Activated naive CD4-positive, alpha-beta T cell treated with anti-CD3 and anti-CD28 coated beads, Interleukin-2, amount 50 U/mL, for 16 hours (primary cell): ENCODE measurements at regions not wholly inside any gene's neighbourhood (a gene's known extent, or its start where the extent isn't known, plus 50 kb on each side); places are given as distances from the start of the nearest gene placed in this dataset.

Source experiments
- DNase-seq: peaks from one replicate; pipeline ENCODE4 v3.0.0-alpha.2; 2020

GRCh38 chr6:105901583-105901982, 184.6 kb upstream of the PRDM1 start:
- no peak for DNase-seq

DNA sequence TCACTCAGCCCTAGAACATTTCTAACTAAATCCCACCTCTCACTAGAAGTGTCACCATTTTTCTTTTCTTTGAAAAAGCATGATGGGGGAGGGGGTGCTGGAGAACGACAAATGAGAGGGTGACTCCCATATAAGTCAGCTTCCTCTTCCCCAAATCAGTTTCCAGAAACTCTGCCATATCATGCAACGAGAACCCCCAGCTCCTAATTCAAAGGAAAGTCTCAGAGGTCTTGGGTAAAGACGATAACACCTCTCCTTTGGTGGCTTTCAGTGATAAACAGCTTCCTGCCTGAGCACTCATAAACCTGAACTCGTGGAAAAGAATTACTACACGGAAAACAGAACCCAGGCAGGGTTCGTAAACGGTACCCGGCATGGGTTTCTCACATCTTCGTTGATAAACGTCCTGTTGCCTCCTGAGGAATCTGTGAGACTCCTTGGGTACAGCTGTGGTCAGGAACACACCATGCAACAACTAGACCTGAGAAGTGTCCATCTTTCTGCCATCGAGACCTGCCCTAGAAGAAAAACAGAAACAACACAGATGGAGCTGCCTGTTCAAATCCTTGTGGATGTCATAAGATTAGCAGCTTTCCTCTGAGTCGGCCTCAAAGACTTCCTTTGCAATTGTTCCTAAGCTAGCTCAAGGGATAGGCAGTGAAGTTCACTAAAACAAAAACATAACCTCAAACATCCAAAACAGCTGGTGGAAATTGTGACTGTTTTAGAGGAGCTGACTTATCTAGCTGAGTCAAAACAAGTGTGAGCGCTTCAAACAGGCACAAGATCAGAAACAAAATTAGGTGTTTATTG, 185.8 kb upstream of the PRDM1 start:
- DNase-seq: no peak

- DNase-seq: no peak
Measured at GRCh38 chr6:105898286-105898685, 187.8 kb upstream of the PRDM1 start.

GRCh38 chr6:105897131-105897530, 189.0 kb upstream of the PRDM1 start:
- no peak for DNase-seq

DNA sequence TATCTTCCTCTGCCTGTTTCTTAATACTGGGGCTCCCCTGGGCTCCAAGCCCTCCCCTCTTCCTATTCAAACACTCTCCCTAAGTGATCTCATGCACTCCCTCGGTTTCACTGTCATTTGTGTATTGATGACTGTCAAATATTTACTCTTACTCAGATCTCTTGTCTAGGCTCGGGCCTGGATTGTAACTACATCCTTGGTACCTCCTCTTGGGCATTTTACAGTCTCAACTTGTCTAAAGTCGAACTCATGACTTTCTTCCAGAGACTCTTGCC, 189.4 kb upstream of the PRDM1 start:
- DNase-seq: no peak

- DNase-seq: no peak
Measured at GRCh38 chr6:105896052-105896820, 189.9 kb upstream of the PRDM1 start.

DNA sequence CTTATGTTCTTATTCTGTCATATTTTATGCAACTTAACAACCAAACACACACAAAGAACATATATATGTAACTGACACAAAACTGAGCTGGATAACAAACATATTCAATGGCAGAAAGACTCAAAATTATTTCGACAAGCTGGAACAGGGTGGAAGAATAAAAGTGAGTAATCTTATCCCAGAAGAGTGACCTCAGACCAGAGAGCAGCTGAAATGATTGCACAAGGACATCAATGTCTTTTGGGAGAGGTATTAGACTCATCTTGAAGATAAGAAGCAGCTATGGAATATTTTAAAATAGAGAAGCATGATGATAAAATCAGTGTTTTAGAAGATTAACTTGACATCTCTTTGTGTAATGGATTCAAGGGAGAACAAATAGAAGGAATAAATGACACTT, 191.6 kb upstream of the PRDM1 start:
- DNase-seq: no peak

GRCh38 chr6:105893741-105894140, 192.4 kb upstream of the PRDM1 start:
- no peak for DNase-seq

DNA sequence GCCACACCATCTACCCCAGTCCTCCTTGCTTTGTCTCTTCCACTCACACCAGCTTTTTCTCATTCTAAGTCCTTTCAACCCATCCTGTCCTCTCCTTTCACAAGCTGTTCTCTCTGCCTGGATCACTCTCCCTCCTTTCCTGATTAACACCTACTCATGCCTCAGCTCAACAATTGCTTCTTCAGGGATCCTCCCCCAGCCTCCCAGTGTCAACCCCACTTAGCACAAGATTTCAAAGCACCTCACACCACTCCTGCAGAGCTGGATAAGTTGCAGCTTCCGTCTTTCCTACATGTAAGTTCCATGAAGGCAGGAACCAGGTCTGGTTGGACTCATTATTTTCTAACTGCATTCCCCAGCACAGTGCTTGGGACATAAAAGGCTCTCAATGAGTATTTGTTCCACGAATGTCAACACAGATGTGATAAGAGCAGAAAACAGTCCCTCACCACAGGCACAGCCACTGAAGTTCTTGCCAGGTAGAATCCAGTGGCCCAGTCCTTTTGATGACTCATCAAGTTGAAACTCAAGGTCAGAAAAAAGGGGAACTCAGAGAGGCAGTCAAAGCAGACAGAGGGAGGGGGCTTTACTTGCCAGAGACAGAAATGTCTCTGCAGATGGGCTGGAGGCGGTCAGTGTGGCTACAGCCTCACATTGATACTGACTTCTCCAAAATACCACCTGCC, 193.4 kb upstream of the PRDM1 start:
- DNase-seq: no peak

GRCh38 chr6:105890521-105891244, 195.5 kb upstream of the PRDM1 start:
- no peak for DNase-seq

- DNase-seq: no peak
Measured at GRCh38 chr6:105889902-105890301, 196.2 kb upstream of the PRDM1 start.

- no peak for DNase-seq
Measured at GRCh38 chr6:105886814-105887544, 199.2 kb upstream of the PRDM1 start.

GRCh38 chr6:105886066-105886813, 199.9 kb upstream of the PRDM1 start:
- DNase-seq: no peak

DNA sequence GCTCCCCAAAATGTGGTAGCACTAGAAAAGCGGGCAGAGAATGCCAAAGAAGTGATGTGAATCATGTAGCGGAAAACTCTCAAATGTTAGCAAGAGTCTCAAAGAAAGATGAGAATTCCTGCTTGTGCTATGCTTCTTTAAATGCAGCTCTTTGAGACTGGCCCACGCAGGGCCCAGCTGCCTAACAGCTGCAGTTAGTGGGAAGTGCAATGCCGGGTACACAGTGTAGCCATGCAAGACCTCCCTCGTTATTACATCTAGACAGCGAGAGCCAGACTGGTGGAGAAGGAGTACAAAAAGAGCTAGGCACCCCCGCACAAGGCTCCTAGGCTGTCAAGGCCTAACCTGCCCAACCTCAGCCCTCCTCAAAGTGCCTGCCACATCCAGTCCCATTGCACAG, 201.7 kb upstream of the PRDM1 start:
- DNase-seq: no peak

GRCh38 chr6:105884011-105884410, 202.1 kb upstream of the PRDM1 start:
- no peak for DNase-seq

- no peak for DNase-seq
Measured at GRCh38 chr6:105882828-105883227, 203.3 kb upstream of the PRDM1 start.

DNA sequence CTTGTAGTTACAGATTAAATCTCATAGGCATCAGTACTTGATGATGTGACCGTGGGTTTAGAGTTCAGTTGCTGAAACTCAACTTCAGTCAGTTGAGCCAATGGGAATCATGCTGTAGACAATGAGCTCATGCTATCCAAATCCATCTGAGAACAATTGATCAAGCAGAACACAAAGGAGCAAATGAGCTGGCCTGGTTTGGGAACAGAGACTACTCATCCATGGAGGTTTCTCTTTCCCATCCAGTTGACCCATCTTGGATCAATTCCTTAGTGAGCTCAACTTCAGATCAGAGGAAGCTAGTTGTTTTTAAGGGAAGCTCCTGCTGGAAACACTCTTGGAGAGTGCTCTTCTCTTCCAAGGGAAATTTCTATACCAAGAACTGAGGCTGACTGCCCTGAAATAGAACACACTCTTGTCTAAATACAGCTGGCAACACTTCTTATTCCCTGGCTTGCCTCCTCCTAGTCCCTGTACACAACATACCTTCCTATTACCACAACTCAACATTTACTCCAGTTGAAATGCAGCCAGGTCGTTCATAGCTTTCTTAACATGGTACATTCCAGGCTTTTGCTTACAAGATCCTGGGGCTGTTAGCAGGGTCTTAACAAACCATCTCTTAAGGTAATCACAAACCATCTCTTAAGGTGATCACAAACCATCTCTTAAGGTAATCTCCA, 203.9 kb upstream of the PRDM1 start:
- DNase-seq: no peak

- no peak for DNase-seq
Measured at GRCh38 chr6:105881608-105882007, 204.5 kb upstream of the PRDM1 start.

GRCh38 chr6:105880030-105880492, 206.1 kb upstream of the PRDM1 start:
- peak; percentile 30 for DNase-seq

GRCh38 chr6:105879146-105879545, 207.0 kb upstream of the PRDM1 start:
- DNase-seq: no peak
